Activated CD8-positive, alpha-beta T cell treated with anti-CD3 and anti-CD28 coated beads for 36 hours (primary cell): ENCODE measurements at regions not wholly inside any gene's neighbourhood (a gene's known extent, or its start where the extent isn't known, plus 50 kb on each side); places are given as distances from the start of the nearest gene placed in this dataset.

Experiments
- ATAC-seq: fragments of 200-7000 bp; cut with Tn5 transposase; one replicate; pipeline ENCODE4 v1.10.0; 2021; ENCODE audit warnings: mild to moderate bottlenecking, moderate library complexity
- CTCF ChIA-PET: fragments of 350-600 bp; sonication (Branson Sonifier 250); formaldehyde crosslinking; loops from one replicate; lab custom pipeline; 2021; ENCODE audit warnings: antibody characterized with exemption; lab: Charles Lee
- POLR2A ChIA-PET: fragments of 350-600 bp; sonication (Branson Sonifier 250); formaldehyde crosslinking; loops from one replicate; lab custom pipeline; 2021; ENCODE audit warnings: antibody characterized with exemption; lab: Charles Lee
- DNase-seq: peaks from one replicate; pipeline ENCODE4 v3.0.0-alpha.2; 2020
- H3K27ac Mint-ChIP-seq: one replicate; pipeline ENCODE4 v1.8.0; 2021; ENCODE audit warnings: mild to moderate bottlenecking, mixed read lengths
- H3K27me3 Mint-ChIP-seq: one replicate; pipeline ENCODE4 v1.8.0; 2021; ENCODE audit warnings: mixed read lengths
- H3K36me3 Mint-ChIP-seq: one replicate; pipeline ENCODE4 v1.8.0; 2021; ENCODE audit warnings: low read depth, mixed read lengths
- H3K4me1 Mint-ChIP-seq: one replicate; pipeline ENCODE4 v1.8.0; 2021; ENCODE audit warnings: low read depth, mixed read lengths
- H3K4me3 Mint-ChIP-seq: one replicate; pipeline ENCODE4 v1.8.0; 2021; ENCODE audit warnings: mild to moderate bottlenecking, moderate library complexity, mixed read lengths
- H3K9me3 Mint-ChIP-seq: one replicate; pipeline ENCODE4 v1.8.0; 2021; ENCODE audit warnings: mixed read lengths
- intact Hi-C: fragments of 100-400 bp; cut with micrococcal nuclease; formaldehyde crosslinking; loops from one replicate; pipeline ENCODE4 v1.10.0; 2022
- TF ChIP-seq, protein P1 (sequence below): fragments of 200-600 bp; IDR thresholded peaks from one replicate; pipeline ENCODE4 v1.8.0; 2022; ENCODE audit warnings: antibody characterized with exemption, mild to moderate bottlenecking

- POLR2A ChIA-PET = no interaction called here
- CTCF ChIA-PET = no interaction called here
- TF ChIP-seq, protein P1, sequence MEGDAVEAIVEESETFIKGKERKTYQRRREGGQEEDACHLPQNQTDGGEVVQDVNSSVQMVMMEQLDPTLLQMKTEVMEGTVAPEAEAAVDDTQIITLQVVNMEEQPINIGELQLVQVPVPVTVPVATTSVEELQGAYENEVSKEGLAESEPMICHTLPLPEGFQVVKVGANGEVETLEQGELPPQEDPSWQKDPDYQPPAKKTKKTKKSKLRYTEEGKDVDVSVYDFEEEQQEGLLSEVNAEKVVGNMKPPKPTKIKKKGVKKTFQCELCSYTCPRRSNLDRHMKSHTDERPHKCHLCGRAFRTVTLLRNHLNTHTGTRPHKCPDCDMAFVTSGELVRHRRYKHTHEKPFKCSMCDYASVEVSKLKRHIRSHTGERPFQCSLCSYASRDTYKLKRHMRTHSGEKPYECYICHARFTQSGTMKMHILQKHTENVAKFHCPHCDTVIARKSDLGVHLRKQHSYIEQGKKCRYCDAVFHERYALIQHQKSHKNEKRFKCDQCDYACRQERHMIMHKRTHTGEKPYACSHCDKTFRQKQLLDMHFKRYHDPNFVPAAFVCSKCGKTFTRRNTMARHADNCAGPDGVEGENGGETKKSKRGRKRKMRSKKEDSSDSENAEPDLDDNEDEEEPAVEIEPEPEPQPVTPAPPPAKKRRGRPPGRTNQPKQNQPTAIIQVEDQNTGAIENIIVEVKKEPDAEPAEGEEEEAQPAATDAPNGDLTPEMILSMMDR = no peak
- peaks cover 5% of the 10 kb centered on the region for H3K27me3 Mint-ChIP-seq
- H3K4me1 Mint-ChIP-seq = no peaks in the 10 kb centered on the region
- intact Hi-C loops = no loop called here
- ATAC-seq (no peak), DNase-seq (no peak)
- H3K4me3 Mint-ChIP-seq = no peak overlapping the region
- peaks cover 2% of the 10 kb centered on the region for H3K36me3 Mint-ChIP-seq
- H3K9me3 Mint-ChIP-seq = peaks cover 6% of the 10 kb centered on the region
- no peak overlapping the region for H3K27ac Mint-ChIP-seq
Measured at GRCh38 chr15:67905628-67906027, 65.8 kb upstream of the RNU6-1 start.

GRCh38 chr15:67906382-67906781 lies 66.5 kb upstream of the RNU6-1 start:
- ChIA-PET POLR2A (no interaction called here), CTCF (no interaction called here)
- H3K36me3 Mint-ChIP-seq = peaks cover 2% of the 10 kb centered on the region
- no peak overlapping the region for H3K27ac Mint-ChIP-seq
- intact Hi-C loops = no loop called here
- no peaks in the 10 kb centered on the region for H3K4me1 Mint-ChIP-seq
- TF ChIP-seq, protein P1 = no peak
- H3K9me3 Mint-ChIP-seq = peaks cover 6% of the 10 kb centered on the region
- no peak overlapping the region for H3K4me3 Mint-ChIP-seq
- no peak for DNase-seq
- ATAC-seq = no peak
- H3K27me3 Mint-ChIP-seq = peaks cover 5% of the 10 kb centered on the region

- no peak overlapping the region for H3K4me3 Mint-ChIP-seq
- DNase-seq (no peak), ATAC-seq (no peak)
- peaks cover 6% of the 10 kb centered on the region for H3K9me3 Mint-ChIP-seq
- CTCF ChIA-PET = no interaction called here
- H3K4me1 Mint-ChIP-seq = no peaks in the 10 kb centered on the region
- H3K27ac Mint-ChIP-seq = no peak overlapping the region
- H3K27me3 Mint-ChIP-seq = peaks cover 5% of the 10 kb centered on the region
- TF ChIP-seq, protein P1 = no peak
- POLR2A ChIA-PET = no interaction called here
- H3K36me3 Mint-ChIP-seq = peaks cover 2% of the 10 kb centered on the region
- intact Hi-C loops = no loop called here
Measured at GRCh38 chr15:67907184-67907723, 67.4 kb upstream of the RNU6-1 start.

DNA sequence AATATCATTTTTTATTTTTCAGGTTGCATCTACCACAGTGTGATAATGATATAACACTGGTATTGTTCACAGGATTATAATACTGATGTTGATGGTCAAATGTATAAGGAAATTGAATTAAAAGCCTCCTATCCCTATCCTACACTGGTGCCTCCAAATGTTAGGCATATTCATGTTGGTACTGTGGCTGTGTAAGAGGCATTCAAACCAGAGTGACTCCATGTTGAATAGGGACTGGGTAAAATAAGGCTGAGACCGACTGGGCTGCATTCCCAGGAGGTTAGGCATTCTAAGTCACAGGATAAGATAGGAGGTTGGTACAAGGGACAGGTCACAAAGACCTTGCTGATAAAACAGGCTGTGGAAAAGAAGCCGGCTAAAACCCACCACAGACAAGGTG lies 68.9 kb upstream of the RNU6-1 start:
- ATAC-seq = no peak
- Mint-ChIP-seq H3K36me3 (peaks cover 2% of the 10 kb centered on the region), H3K4me3 (no peak overlapping the region), H3K4me1 (no peaks in the 10 kb centered on the region), H3K9me3 (peaks cover 6% of the 10 kb centered on the region), H3K27ac (no peak overlapping the region), H3K27me3 (peaks cover 5% of the 10 kb centered on the region)
- no peak for DNase-seq
- POLR2A ChIA-PET = interaction anchor here (0.8 kb wide), 1 partner anchor 23 kb away, joined by 3 read pairs; no protein-coding TSS in a partner anchor
- TF ChIP-seq, protein P1 = no peak
- intact Hi-C loops = no loop called here
- CTCF ChIA-PET = no interaction called here

- ATAC-seq (no peak), DNase-seq (no peak)
- H3K27me3 Mint-ChIP-seq = peaks cover 1% of the 10 kb centered on the region
- ChIA-PET POLR2A (no interaction called here), CTCF (no interaction called here)
- peaks cover 6% of the 10 kb centered on the region for H3K9me3 Mint-ChIP-seq
- H3K4me3 Mint-ChIP-seq = no peak overlapping the region
- TF ChIP-seq, protein P1 = no peak
- H3K4me1 Mint-ChIP-seq = no peaks in the 10 kb centered on the region
- H3K36me3 Mint-ChIP-seq = peaks cover 2% of the 10 kb centered on the region
- intact Hi-C loops = no loop called here
- no peak overlapping the region for H3K27ac Mint-ChIP-seq
Measured at GRCh38 chr15:67911727-67912126, 71.9 kb upstream of the RNU6-1 start.
